ENCODE measurements at regions not wholly inside any gene's neighbourhood (a gene's known extent, or its start where the extent isn't known, plus 50 kb on each side); places are given as distances from the start of the nearest gene placed in this dataset.

DNA sequence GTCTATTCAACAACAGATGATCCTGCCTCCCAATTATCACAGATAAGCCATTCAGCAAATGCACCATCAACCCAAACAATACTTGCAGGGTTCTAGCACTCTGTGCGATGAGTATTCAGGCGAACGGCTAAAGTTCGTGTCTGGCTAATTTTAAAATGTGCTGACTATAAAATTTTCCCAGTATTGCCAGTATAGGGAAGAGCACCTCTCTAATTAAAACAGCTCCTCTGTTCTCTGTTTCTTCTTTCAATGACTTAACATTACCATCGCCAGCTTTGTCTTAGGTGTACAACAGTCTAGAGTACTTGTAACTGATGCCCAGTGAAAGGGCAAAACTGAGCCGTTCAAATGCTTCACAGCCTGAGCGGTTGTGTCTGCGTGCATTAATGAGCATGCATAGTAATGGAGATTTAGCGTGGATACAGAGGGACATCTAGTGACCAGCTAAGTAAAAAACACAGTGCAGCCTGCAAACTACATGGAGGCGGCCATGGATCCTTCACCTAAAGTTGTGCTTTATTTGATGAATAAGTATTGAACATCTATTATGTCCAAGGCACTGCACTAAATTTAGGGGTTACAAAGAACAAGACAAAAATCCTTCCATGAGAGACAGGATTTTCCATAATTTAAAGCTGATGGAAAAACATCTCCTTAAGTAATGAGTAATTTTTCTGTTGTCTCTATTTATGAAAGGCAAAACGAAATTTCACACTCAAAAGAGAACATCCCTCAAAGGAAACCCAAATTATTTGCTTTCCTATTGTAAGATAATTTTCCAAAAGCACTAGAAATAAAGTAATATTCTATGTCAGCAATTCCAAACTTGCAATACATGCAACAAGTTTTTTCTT, 120.0 kb downstream of the SETD4 start:
- no peak for DNase-seq (ENCODE audit: extremely low read depth in 1 of 2, low read depth in 1 of 2)

GRCh38 chr21:35938446-35938845, 121.9 kb downstream of the SETD4 start:
- DNase-seq (ENCODE audit: extremely low read depth in 1 of 2, low read depth in 1 of 2): no peak

DNA sequence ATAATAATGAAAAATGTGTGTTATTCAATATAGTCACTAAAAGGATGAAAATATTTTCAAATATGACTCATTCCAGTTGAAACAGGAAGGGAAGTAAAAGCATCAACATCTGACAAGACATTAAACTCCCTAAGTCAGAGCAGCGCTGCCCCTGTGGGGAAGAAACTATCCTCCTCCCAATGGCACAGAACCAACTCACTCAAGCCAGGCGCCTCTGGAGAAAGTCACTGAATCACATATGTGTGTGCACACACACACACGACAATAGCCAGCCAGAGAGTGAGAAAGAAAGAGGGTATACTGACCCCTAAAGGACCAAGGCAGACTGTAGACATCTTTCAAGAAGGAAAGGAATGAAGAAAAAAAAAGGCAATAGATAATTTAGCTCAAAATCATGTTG, 126.9 kb downstream of the SETD4 start:
- no peak for DNase-seq (ENCODE audit: extremely low read depth in 1 of 2, low read depth in 1 of 2)

GRCh38 chr21:35932232-35932911, 128.0 kb downstream of the SETD4 start:
- no peak for DNase-seq (ENCODE audit: extremely low read depth in 1 of 2, low read depth in 1 of 2)

DNA sequence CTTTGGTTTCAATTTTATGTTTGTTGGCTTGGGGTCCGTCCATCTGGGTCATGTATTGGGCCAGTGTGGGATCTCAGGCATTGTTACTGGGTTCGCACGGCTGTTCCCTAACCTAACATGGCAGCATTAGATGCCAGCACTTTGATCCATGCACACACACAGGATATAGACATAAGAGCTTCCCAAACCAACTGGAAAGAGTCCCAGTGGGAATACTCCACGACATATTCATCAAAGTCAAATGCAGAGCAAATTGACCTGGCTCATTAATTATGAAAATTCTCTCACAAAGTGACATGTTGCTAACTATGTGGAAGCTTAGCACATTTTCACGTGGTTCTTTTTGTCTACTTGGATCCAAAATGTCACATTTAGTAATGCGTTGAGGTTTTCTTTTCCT, 130.4 kb downstream of the SETD4 start:
- no peak for DNase-seq (ENCODE audit: extremely low read depth in 1 of 2, low read depth in 1 of 2)

- DNase-seq (ENCODE audit: extremely low read depth in 1 of 2, low read depth in 1 of 2): no peak
Observed at GRCh38 chr21:35927262-35927661, 133.1 kb downstream of the SETD4 start.

GRCh38 chr21:35926003-35926740, 134.2 kb downstream of the SETD4 start:
- no peak for DNase-seq (ENCODE audit: extremely low read depth in 1 of 2, low read depth in 1 of 2)

DNA sequence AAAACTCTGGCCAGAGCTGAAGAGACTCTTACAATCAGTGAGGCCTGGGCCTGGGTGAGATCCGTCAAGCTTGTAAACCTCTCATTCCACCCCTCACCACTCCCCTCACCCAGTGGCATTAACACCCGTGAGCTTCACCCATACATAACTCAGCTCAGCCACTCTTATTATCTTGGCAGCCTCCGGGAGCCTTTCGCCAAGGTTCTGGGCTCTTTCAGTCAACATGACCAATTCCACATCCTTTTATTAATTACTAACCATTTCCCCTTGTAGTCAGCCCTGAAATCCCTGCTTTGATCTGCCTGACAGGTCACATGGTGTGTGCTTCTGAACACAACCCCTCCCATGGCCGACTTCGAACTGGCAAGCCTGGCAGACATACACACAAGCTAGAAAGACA, 134.8 kb downstream of the SETD4 start:
- no peak for DNase-seq (ENCODE audit: extremely low read depth in 1 of 2, low read depth in 1 of 2)

DNA sequence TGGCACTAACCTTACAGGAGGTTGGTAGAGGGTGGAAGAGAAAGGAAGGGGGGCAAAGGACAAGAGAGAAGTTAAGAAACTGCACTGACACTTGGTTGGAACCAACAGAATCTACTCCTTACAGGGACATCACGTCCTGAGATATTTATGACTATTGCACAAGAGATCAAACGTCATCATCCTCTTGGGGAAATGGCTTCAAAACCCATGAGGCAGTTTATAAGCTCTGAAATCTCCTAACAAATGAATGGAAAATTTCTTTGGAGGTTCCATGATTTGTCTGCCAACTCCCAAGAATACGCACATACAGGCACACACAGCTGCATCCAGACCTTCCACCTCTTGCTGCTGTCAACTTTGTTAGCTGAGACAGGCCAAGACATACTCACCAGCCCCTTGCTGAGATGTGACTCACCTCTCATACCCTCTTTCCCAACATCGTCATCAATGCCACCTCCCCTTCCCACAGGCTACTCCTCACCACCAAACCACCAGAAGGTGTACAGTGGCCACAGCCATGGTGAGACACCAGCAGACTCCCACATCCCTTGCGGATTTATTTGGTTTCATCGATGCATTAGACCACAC, 135.5 kb downstream of the SETD4 start:
- DNase-seq (ENCODE audit: extremely low read depth in 1 of 2, low read depth in 1 of 2): no peak

- DNase-seq (ENCODE audit: extremely low read depth in 1 of 2, low read depth in 1 of 2): no peak
Observed at GRCh38 chr21:35923971-35924370, 136.4 kb downstream of the SETD4 start.

- DNase-seq (ENCODE audit: extremely low read depth in 1 of 2, low read depth in 1 of 2): no peak
Observed at GRCh38 chr21:35922618-35923017, 137.7 kb downstream of the SETD4 start.

- DNase-seq (ENCODE audit: extremely low read depth in 1 of 2, low read depth in 1 of 2): no peak
Observed at GRCh38 chr21:35921471-35921870, 138.9 kb downstream of the SETD4 start.

DNA sequence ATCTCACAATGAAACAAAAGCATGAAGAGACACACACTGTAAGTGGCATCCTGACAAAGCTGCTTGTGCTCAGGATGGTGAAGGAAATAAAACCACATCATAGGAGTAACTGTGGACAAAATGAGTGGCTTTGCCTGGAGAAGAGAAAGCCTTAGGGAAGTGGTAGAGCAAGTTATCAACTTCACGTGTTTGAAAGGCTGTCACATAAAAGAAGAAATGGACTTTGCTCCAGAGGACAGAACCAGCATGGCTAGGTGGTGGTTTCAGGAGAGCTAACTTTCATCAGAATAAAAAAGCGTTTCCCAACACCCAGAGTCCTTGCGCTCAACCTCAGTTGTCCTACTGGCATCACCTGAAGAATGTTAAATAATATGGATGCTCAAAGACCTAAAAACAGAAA, 139.9 kb downstream of the SETD4 start:
- DNase-seq (ENCODE audit: extremely low read depth in 1 of 2, low read depth in 1 of 2): no peak

DNA sequence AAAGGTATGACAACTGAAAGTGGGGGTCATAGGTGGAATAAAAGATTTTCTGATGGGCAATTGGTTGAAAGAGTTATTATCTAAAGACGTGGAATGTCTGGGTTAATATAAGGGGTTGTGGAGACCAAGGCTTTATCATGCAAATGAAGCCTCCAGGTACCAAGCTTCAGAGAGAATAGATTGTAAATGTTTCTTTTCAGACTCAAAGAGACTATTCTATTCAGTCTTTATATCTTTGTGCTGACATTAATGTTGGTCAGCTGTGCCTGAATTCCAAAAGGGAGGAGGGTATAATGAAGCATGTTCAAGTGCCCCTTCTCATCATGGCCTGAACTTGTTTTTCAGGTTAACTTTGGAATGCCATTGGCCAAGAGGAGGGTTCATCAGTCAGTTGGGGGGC, 145.3 kb downstream of the SETD4 start:
- DNase-seq (ENCODE audit: extremely low read depth in 1 of 2, low read depth in 1 of 2): no peak

GRCh38 chr21:35911412-35912191, 148.7 kb downstream of the SETD4 start:
- no peak for DNase-seq (ENCODE audit: extremely low read depth in 1 of 2, low read depth in 1 of 2)

GRCh38 chr21:35909456-35910223, 150.7 kb downstream of the SETD4 start:
- no peak for DNase-seq (ENCODE audit: extremely low read depth in 1 of 2, low read depth in 1 of 2)

DNA sequence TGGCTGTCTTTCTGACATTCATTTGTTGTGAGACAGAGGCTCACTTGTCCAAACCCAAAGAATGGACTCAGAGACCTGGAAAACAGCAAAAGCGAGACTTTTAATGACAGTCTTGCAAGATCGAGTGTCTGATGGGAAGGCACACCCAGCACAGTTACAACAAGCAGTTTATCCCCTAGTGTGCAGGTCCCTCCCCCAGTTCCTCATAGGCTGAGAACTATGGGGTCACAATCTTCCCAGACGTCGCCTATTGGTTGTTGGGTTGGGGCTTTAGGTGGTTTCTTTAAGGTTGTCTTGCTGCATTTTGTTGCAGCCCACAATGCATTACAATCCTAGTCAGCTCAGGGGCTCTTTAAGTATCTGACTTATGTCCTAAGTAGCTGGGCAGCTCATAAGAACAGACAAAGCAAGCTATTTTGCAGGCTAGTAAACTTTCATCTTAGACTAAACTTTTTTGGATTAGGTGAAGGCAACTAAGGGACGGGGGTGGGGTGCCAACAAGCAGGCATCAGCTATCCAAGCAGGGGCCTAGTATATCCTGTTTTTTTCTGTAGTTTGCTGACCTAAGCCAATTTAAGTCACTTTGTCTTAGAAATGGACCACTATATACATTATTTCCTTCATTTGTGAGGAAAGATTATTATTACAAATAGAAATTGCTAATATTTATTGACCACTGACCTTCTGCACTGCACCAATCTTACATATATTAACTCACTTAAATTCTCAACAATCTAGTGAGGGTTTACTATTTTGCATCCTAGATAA, 151.8 kb downstream of the SETD4 start:
- DNase-seq (ENCODE audit: extremely low read depth in 1 of 2, low read depth in 1 of 2): no peak

DNA sequence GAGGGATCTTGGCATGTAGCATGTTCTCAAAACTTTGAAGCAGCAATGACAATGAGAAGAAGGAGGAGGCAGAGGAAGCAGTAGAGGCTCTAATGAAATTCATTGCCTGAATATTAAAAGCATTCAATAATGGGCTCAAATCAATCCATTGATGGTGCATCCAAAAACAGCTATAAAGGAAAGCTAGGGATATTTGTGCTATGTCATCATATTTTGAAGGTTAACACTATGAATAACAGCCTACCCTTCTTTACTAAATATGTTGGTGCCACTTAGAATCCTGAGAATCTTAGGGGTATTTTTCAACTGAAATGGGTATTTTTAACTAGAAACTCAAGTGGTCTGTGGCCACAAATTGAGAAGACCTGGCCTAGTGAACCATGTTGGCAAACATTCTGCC, 153.7 kb downstream of the SETD4 start:
- DNase-seq (ENCODE audit: extremely low read depth in 1 of 2, low read depth in 1 of 2): no peak

GRCh38 chr21:35905963-35906345, 154.4 kb downstream of the SETD4 start:
- no peak for DNase-seq (ENCODE audit: extremely low read depth in 1 of 2, low read depth in 1 of 2)

Measured in stimulated activated CD8-positive, alpha-beta memory T cell treated with anti-CD3 and anti-CD28 coated beads, Interleukin-7, amount 100 ng/mL, for 48 hours (primary cell).